GM19463 (cell line): ENCODE measurements at regions not wholly inside any gene's neighbourhood (a gene's known extent, or its start where the extent isn't known, plus 50 kb on each side); places are given as distances from the start of the nearest gene placed in this dataset.
"Not testable (repeated sequence)": the region's sequence is repeated elsewhere in the genome, so short reads cannot be mapped to it uniquely, and the experiment has no call there.

Experiments used
- ATAC-seq: cut with Tn5 transposase; IDR thresholded peaks from one replicate; pipeline ENCODE4 v1.9.1; 2021; ENCODE audit warnings: mild to moderate bottlenecking, moderate library complexity; ENCODE audit not compliant: unreplicated experiment

DNA sequence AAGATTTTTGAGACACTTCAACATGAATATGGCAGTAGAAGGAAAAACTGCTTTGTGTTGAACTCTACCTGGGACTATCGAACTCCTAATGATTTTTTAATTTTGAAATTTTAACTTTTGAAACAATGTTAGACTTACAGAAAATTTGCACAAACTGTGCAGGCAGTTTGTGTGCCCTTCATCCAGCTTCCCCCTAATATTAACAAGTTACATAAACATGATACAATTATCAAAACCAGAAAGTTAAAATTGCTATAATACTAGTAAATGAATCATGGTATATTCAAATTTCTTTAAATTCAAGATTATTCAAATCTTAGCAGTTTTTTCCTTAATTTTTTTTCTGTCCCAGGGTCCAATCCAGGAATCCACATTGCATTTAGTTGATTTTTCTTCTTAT, 278.9 kb downstream of the ADGRL2 start:
- no peak for ATAC-seq

DNA sequence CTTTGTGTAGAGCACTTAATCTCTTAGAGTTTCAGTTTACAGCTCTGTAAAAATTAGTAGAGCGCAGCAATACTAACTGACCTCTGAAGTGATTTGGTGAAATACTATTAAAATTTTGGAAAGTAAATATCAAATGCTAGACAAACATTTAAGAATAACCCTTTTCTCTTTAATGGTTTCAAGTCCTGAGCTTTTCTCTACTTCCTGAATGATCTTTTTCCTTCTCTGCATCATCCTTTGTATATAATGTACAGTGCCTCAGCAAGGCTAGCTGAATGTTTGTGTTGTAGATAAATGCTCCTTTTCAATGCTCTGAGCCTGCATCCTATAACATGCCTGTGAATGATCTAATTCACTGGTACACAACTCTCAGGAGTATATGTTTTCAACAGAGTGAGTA, 272.9 kb downstream of the ADGRL2 start:
- ATAC-seq, result no peak

DNA sequence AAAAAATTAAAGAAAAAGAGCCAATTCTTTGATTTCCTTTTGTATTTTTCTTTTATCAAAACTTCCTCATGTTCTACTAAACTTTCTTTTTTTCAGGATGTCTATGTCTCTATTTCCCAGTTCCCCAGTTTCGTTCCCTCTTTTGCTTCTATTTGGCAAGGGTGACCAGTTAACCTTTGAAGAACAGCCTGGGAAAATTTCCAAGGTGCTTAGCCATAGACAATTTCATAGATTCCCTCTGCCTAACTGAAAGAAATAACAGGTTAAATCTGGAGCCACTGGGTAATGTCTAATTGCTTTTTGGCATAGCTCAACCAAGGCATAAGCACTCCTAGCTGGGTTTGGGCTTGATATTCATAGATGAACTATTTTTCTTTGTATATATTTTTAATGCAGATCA, 272.3 kb downstream of the ADGRL2 start:
- ATAC-seq, result no peak

DNA sequence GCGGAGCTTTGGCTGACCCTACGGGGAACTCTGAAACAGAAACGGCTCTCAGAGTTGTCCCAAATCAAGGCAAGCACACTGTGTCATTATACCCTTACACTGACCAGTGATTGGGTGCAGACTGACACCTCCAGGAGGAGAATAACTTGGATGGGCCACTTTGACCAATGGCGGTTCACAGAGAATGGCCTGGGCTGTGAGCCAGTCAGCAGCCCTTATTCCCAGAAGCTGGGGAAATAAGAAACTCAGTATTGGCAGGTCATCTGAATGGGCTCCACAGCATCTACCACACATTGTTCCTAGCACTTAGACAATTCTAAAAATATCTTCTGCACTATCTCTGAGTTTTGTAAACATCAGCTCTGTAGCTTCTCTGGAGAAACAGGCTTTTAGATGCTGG, 265.2 kb downstream of the ADGRL2 start:
- no peak for ATAC-seq

DNA sequence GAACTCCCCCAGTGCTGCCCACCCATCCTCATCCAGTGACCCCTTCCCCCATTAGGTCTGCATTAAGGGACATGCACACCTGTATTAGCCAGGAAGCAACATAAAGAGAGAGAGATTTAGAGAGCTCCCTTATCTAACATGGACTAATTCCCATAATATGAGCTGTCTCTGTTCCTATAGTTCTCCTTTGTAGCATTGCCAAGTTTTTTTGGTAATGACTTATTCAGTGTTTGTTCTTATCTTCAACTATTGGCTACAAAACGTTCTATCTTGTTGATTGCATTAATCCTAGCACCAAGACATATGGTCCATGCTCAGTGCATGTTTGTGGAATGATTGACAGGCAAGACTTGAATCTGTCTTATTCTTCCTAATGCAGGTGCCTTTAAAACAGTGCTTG, 264.0 kb downstream of the ADGRL2 start:
- ATAC-seq, result no peak

DNA sequence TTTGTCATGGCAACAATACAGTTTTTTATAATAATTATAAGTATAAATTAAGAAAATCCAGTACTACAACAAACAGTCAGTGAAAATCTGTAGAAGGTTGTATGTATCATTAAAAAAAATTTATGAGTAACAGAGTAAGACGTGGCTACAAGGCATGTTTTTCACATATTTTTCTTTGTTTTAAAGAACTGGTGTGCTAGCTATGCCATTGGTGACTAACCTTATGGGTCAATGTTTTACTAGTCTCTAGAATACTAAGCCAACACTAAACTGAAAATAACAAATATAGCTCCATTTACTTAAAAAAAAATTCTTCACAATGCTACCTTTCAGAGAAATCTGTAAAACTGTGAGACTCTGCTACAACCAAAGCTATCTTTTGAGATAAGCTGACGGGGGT, 261.5 kb downstream of the ADGRL2 start:
- ATAC-seq, result no peak

DNA sequence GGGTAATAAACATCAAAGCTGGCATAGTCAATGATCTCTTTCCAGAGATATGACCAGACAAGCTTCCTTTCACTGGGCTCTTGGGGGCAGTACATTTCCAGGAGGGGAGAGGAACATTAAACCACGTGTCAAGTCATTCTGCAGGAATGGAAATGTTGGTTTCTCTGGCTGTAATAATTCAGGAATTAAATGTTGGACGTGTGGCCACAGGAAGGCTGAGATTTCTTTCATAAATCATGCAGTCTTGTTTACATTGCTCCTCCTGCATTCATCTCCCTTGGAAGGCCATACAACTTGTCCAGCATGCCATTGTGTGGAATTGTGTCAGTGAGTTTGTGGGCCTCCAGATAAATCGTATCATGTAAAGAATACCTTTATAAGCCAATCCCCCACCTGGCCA, 259.2 kb downstream of the ADGRL2 start:
- ATAC-seq, result no peak

DNA sequence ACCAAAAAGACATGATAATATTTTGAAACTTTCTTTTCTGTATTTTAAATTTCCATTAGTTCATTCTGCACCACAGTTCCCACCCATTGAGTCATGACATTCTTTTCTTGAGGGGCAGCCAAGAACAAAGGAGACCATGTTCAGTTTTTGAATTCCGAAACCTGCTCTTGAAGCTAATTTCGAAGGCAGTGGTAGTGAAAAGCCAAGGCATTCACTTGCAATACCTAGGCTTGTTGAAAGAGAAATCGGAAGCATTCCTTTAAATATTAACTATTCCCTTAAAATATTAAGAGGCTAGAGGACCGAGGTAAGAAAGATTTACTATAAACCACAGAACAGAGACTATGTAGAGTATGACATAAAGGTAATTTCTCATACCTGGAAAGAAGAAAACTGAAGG, 256.3 kb downstream of the ADGRL2 start:
- ATAC-seq, result no peak

DNA sequence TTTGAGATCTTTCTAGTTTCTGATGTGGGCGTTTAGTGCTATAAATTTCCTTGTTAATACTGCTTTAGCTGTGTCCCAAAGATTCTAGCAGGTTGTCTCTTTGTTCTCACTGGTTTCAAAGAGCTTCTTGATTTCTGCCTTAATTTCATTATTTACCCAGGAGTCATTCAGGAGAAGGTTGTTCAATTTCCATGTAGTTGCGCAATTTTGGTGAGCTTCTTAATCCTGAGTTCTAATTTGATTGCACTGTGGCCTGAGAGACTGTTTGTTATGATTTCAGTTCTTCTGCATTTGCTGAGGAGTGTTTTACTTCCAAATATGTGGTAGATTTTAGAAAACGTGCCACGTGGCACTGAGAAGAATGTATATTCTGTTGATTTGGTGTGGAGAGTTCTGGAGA, 254.6 kb downstream of the ADGRL2 start:
- not testable (repeated sequence) for ATAC-seq

DNA sequence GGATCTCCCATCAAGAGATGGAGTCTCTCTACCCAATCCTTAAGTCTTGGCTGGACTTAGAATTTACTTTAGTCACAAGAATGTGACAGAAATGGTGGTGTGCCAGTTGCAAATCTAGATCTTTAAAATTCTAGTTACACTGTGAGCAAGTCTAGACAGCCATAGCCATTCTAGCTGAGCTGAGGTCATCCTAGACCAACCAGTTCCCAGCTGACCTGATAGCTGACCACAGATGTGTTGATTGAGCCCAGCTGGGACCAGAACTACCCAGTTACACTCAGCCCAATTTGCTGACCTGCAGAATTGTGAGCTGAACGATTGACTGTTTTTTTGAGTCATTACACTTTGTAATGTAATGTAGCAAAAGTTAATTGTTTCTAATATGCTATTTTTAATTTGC, 251.8 kb downstream of the ADGRL2 start:
- ATAC-seq, result no peak

DNA sequence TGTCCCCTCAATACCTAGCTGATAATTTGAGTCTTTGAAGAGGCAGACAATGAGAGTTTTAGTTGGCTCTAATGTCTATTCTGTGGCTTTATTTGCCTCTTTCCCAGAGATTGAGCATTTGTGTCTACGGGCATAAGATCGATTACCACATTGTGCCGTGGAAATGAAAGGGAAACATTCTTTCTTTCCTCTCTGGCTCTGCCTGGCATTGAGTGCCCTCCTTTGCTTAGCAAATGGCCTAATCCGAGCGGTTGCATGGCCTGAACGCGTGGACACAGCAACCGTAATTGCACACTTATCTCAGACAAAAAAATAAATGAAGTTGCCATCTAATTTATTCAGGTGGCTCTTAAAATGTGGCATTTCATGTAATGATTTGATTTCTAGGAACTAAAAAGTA, 247.9 kb downstream of the ADGRL2 start:
- ATAC-seq, result no peak

DNA sequence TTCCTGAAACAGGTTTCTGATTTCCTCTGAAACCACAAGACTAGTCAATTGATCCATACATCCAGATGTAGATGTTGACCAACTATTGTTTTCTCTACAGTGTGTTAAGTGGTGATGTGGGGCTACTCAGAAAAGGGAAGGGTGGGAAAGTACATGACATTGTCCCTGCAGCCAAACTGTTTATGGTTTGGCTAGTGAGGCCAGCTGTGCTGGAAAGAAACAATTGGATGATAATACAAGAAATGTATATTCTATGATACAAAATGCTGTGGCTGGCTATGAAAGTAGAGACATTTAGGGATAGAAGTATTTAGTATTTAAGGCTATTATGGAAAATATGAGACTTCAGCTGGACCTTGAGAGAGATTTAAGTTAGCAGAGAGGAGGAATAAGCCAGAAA, 244.5 kb downstream of the ADGRL2 start:
- ATAC-seq, result no peak

DNA sequence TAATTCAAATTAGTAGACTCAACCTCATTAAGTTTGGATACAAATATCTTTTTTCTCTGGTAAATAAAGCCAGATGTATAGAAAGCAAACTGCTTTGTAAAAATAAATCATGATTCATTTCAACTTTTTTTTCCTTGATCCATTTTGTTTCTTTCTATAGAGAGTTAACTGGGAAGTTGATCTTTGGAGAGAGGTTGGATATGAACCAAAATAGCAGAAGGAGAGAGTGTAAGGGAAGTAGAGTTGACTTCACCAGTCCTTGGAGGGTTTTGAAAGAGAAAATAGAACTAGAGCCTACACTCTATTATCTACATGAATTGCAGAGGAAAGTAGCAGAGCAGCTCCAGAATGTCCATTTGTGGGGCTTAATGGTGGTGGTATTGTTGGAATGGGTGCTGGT, 243.8 kb downstream of the ADGRL2 start:
- no peak for ATAC-seq

DNA sequence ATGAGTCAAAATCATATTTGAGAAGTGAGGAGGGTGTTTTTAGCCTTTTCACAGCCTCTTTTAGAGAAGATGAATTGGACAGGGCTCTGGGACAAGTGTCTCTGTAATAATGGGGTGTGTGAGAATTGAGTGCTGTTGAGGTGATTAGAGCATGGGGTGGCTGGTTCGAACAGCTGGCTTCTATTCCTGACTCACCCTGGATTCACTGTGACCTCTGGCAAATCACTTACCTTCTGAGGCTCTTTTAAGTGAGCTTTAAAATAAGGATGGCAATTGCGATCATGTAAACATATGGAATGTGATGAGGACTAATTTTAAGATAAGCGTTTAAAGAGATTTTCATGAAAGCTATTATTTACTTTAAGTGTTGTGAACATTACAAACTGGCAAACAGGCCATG, 243.4 kb downstream of the ADGRL2 start:
- ATAC-seq, result no peak

DNA sequence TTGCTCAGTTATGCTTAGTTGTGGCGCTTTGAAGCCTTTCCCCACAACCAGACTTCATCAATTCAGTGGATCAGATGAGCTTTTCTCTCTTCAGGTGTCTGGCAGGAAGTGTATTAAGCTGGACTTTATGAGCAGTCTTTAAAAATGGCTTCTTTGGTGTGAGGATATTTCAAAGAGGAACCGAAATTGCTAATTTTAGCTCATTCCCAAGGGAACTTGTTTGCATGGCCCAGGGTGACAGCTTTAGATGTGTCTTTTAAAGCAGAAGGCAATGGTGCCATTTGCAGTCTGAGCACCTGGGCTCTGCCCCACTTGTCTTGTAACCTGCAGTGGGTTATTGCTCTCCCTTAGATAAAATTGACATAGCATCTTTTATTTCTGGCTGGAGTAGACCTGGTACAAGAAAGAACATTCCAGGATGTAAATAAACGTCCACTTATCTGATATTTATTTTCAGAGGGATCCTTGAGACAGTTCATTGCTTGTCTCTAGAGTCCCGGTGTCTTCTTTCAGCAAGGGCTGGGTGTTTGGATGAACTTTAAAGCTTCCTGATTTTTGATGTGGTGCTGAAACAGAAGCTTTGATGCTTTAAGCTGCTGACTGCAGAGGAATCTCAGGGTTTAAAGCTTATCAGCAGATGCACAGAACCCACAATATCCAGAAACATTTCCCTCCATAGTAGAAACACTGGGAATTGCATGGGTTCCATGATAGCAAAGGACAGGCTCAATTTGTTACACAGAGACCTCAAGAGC, 241.7 kb downstream of the ADGRL2 start:
- ATAC-seq, result no peak
